Nephron progenitor cell (in vitro differentiated cells): ENCODE measurements at regions not wholly inside any gene's neighbourhood (a gene's known extent, or its start where the extent isn't known, plus 50 kb on each side); places are given as distances from the start of the nearest gene placed in this dataset.

Source experiments
- DNase-seq: peaks from one replicate; pipeline ENCODE4 v3.0.0; 2021
- H3K27ac Mint-ChIP-seq: 2 replicates; pipeline ENCODE4 v1.8.0; 2021; ENCODE audit warnings: mild to moderate bottlenecking, moderate library complexity, mixed read lengths
- H3K27me3 Mint-ChIP-seq: 2 replicates; pipeline ENCODE4 v1.8.0; 2021; ENCODE audit warnings: mild to moderate bottlenecking, low read depth, mixed read lengths; ENCODE audit not compliant: poor library complexity
- H3K36me3 Mint-ChIP-seq: 2 replicates; pipeline ENCODE4 v1.8.0; 2021; ENCODE audit warnings: low read depth, mixed read lengths
- H3K4me1 Mint-ChIP-seq: 2 replicates; pipeline ENCODE4 v1.8.0; 2021; ENCODE audit warnings: mixed read lengths
- H3K4me3 Mint-ChIP-seq: 2 replicates; pipeline ENCODE4 v1.8.0; 2021; ENCODE audit warnings: mild to moderate bottlenecking, moderate library complexity, mixed read lengths
- H3K9me3 Mint-ChIP-seq: 2 replicates; pipeline ENCODE4 v1.8.0; 2021; ENCODE audit warnings: mild to moderate bottlenecking, moderate library complexity, mixed read lengths
- TF ChIP-seq, protein P1 (sequence below): fragments of 200-600 bp; sonication (generic); IDR thresholded peaks from 2 replicates; pipeline ENCODE4 v1.5.0; 2021; ENCODE audit warnings: antibody characterized with exemption

DNA sequence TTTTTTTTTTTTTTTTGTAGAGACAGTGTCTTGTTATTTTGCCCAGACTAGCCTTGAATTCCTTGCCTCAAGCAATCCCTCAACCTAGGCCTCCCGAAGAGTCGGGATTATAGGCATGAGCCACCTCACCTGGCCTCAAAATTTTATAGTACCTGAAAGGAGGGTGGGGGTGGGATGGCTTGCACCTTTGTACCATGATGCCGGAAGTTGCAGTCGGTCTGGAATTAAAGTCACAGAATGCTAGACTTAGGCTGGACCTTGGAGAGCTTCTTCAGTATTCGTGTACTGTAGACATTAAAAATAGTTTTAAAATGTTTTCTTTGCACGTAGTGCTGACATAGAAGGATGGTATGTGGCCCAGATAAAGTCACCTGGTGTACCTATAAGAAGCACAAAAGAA lies 280.9 kb downstream of the STIM2 start:
- H3K4me1 Mint-ChIP-seq, result no peaks in the 10 kb centered on the region
- no peaks in the 10 kb centered on the region for H3K36me3 Mint-ChIP-seq
- H3K9me3 Mint-ChIP-seq, result peaks cover 27% of the 10 kb centered on the region
- no peak overlapping the region for H3K4me3 Mint-ChIP-seq
- DNase-seq, result no peak
- TF ChIP-seq, protein P1, sequence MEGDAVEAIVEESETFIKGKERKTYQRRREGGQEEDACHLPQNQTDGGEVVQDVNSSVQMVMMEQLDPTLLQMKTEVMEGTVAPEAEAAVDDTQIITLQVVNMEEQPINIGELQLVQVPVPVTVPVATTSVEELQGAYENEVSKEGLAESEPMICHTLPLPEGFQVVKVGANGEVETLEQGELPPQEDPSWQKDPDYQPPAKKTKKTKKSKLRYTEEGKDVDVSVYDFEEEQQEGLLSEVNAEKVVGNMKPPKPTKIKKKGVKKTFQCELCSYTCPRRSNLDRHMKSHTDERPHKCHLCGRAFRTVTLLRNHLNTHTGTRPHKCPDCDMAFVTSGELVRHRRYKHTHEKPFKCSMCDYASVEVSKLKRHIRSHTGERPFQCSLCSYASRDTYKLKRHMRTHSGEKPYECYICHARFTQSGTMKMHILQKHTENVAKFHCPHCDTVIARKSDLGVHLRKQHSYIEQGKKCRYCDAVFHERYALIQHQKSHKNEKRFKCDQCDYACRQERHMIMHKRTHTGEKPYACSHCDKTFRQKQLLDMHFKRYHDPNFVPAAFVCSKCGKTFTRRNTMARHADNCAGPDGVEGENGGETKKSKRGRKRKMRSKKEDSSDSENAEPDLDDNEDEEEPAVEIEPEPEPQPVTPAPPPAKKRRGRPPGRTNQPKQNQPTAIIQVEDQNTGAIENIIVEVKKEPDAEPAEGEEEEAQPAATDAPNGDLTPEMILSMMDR, result no peak
- no peak overlapping the region for H3K27ac Mint-ChIP-seq
- peaks cover 5% of the 10 kb centered on the region for H3K27me3 Mint-ChIP-seq

DNA sequence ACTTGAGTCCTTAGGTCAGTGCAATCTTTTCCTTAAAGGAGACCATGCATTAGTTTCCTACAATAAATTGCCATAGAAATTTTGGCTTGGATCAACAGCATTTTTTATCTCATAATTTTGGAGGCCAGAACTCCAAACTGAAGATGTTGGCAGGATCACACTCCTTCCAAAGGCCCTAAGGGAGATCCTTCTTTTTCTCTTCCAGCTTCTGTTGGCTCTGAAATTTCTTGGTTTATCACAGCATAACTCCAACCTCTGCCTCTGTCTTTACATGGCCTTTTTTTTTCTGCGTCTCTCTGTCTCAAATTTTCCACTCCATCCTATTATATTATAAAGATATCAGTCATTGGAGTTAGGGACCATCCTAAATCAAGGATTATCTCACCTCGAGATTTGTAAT lies 282.2 kb downstream of the STIM2 start:
- DNase-seq, result no peak
- Mint-ChIP-seq H3K4me1 (no peaks in the 10 kb centered on the region), H3K27me3 (peaks cover 5% of the 10 kb centered on the region), H3K27ac (no peak overlapping the region), H3K9me3 (peaks cover 27% of the 10 kb centered on the region), H3K36me3 (no peaks in the 10 kb centered on the region), H3K4me3 (no peak overlapping the region)
- TF ChIP-seq, protein P1, result no peak

- H3K27ac Mint-ChIP-seq, result no peak overlapping the region
- no peaks in the 10 kb centered on the region for H3K27me3 Mint-ChIP-seq
- peaks cover under 1% of the 10 kb centered on the region for H3K9me3 Mint-ChIP-seq
- DNase-seq, result no peak
- H3K4me1 Mint-ChIP-seq, result no peaks in the 10 kb centered on the region
- no peak overlapping the region for H3K4me3 Mint-ChIP-seq
- H3K36me3 Mint-ChIP-seq, result no peaks in the 10 kb centered on the region
- TF ChIP-seq, protein P1, result no peak
These were observed 285.0 kb downstream of the STIM2 start for GRCh38 chr4:27145597-27145996.

- H3K36me3 Mint-ChIP-seq, result no peaks in the 10 kb centered on the region
- no peak for DNase-seq
- H3K9me3 Mint-ChIP-seq, result no peaks in the 10 kb centered on the region
- no peak overlapping the region for H3K4me3 Mint-ChIP-seq
- no peaks in the 10 kb centered on the region for H3K4me1 Mint-ChIP-seq
- H3K27ac Mint-ChIP-seq, result no peak overlapping the region
- TF ChIP-seq, protein P1, result no peak
- peaks cover 3% of the 10 kb centered on the region for H3K27me3 Mint-ChIP-seq
These were observed 287.7 kb downstream of the STIM2 start for GRCh38 chr4:27148211-27148895.

DNA sequence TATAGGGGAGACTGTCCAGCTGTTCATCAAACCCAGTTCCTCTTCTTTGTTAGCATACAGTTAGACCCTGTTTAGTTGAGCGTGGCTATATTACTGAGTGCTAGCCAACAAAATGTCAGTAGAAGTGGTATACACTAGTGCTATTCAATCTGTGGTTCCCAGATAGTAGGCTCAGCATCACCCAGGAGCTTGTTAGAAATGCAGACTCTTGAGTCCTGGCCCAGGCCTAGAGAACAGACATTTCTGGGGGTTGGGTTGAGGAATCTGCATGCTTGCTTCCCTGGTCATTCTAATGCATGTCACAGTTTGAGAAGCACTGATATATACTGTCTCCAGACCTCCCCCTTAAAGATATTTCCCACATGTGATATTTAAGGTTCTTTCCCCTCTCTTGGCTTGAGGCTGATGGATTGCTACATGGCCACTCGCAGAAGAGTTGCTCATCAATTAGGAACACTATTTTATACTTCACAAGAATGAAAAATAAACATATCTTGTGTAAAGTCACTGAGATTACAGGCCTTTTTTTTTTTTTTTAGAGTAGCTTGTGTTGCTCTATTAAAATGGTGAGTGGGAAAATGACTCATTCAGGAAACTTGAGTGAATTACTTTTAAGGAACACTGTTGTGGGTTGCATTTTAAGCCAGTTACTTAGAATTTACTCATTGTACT lies 289.0 kb downstream of the STIM2 start:
- DNase-seq, result no peak
- no peaks in the 10 kb centered on the region for H3K36me3 Mint-ChIP-seq
- H3K27ac Mint-ChIP-seq, result no peak overlapping the region
- H3K4me1 Mint-ChIP-seq, result peaks cover 6% of the 10 kb centered on the region
- H3K9me3 Mint-ChIP-seq, result no peaks in the 10 kb centered on the region
- H3K4me3 Mint-ChIP-seq, result no peak overlapping the region
- TF ChIP-seq, protein P1, result no peak
- peaks cover 3% of the 10 kb centered on the region for H3K27me3 Mint-ChIP-seq

GRCh38 chr4:27152703-27153102 lies 292.1 kb downstream of the STIM2 start:
- Mint-ChIP-seq H3K27me3 (peaks cover 3% of the 10 kb centered on the region), H3K27ac (no peak overlapping the region), H3K4me3 (no peak overlapping the region), H3K36me3 (no peaks in the 10 kb centered on the region), H3K9me3 (no peaks in the 10 kb centered on the region), H3K4me1 (peaks cover 17% of the 10 kb centered on the region)
- TF ChIP-seq, protein P1, result no peak
- DNase-seq, result no peak
